Retinal pigment epithelial cell (primary cell): ENCODE measurements at regions not wholly inside any gene's neighbourhood (a gene's known extent, or its start where the extent isn't known, plus 50 kb on each side); places are given as distances from the start of the nearest gene placed in this dataset.

Experiments
- DNase-seq: peaks from one replicate; pipeline ENCODE4 v3.0.0-alpha.2; 2010; ENCODE audit warnings: low read depth
- H3K4me3 ChIP-seq: 2 replicates; pipeline ENCODE4 v1.5.1; 2011; ENCODE audit warnings: mild to moderate bottlenecking, low read length, control low read depth, moderate library complexity
- CTCF ChIP-seq: conservative IDR thresholded peaks from 2 replicates; pipeline ENCODE4 v1.5.1; 2011; ENCODE audit warnings: low read depth, low read length, control low read depth, inconsistent platforms

GRCh38 chr18:40233931-40234616 lies 1721.0 kb upstream of the PIK3C3 start:
- DNase-seq = no peak
- TF ChIP-seq CTCF = no peak
- H3K4me3 ChIP-seq = no peak overlapping the region

GRCh38 chr18:40222776-40223175 lies 1732.3 kb upstream of the PIK3C3 start:
- no peak overlapping the region for H3K4me3 ChIP-seq
- TF ChIP-seq CTCF = no peak
- no peak for DNase-seq

- no peak overlapping the region for H3K4me3 ChIP-seq
- no peak for TF ChIP-seq CTCF
These were observed 1738.2 kb upstream of the PIK3C3 start for GRCh38 chr18:40216856-40217255.

GRCh38 chr18:40215979-40216378 lies 1739.1 kb upstream of the PIK3C3 start:
- DNase-seq = no peak
- no peak overlapping the region for H3K4me3 ChIP-seq
- no peak for TF ChIP-seq CTCF

More at GRCh38 chr18:40216856-40217255, 1738.2 kb upstream of the PIK3C3 start:
- no peak for DNase-seq

GRCh38 chr18:40210696-40211095 lies 1744.3 kb upstream of the PIK3C3 start:
- no peak overlapping the region for H3K4me3 ChIP-seq
- DNase-seq = no peak
- no peak for TF ChIP-seq CTCF

GRCh38 chr18:40208958-40209357 lies 1746.1 kb upstream of the PIK3C3 start:
- no peak for DNase-seq
- H3K4me3 ChIP-seq = no peak overlapping the region
- no peak for TF ChIP-seq CTCF

- no peak for DNase-seq
- TF ChIP-seq CTCF = no peak
- H3K4me3 ChIP-seq = no peak overlapping the region
These were observed 1757.3 kb upstream of the PIK3C3 start for GRCh38 chr18:40197711-40198110.
